Trophoblast cell (in vitro differentiated cells and primary cell): ENCODE measurements at regions not wholly inside any gene's neighbourhood (a gene's known extent, or its start where the extent isn't known, plus 50 kb on each side); places are given as distances from the start of the nearest gene placed in this dataset.

Source experiments
- DNase-seq, 2 donors: peaks; one replicate each; pipeline ENCODE4 v3.0.0-alpha.2; 2016
- H2AFZ ChIP-seq: 2 replicates; pipeline ENCODE4 v1.6.1; 2013; ENCODE audit warnings: low read length, moderate library complexity, mild to moderate bottlenecking; ENCODE audit not compliant: insufficient read depth, poor library complexity
- H2AK5ac ChIP-seq: 2 replicates; pipeline ENCODE4 v1.6.1; 2013; ENCODE audit warnings: mild to moderate bottlenecking, low read length
- H2BK120ac ChIP-seq: 2 replicates; pipeline ENCODE4 v1.6.1; 2013; ENCODE audit warnings: low read length, mild to moderate bottlenecking, moderate library complexity; ENCODE audit not compliant: insufficient read depth, poor library complexity
- H2BK12ac ChIP-seq: 2 replicates; pipeline ENCODE4 v1.6.1; 2013; ENCODE audit warnings: mild to moderate bottlenecking, low read length, moderate library complexity
- H2BK5ac ChIP-seq: 2 replicates; pipeline ENCODE4 v1.6.1; 2013; ENCODE audit warnings: low read length, low read depth, moderate library complexity, mild to moderate bottlenecking; ENCODE audit not compliant: poor library complexity
- H3K14ac ChIP-seq: 2 replicates; pipeline ENCODE4 v1.6.1; 2013; ENCODE audit warnings: mild to moderate bottlenecking, low read length
- H3K18ac ChIP-seq: 2 replicates; pipeline ENCODE4 v1.6.1; 2013; ENCODE audit warnings: mild to moderate bottlenecking, low read length
- H3K23ac ChIP-seq: 2 replicates; pipeline ENCODE4 v1.6.1; 2013; ENCODE audit warnings: low read length
- H3K27ac ChIP-seq: 2 replicates; pipeline ENCODE4 v1.5.1; 2013; ENCODE audit warnings: low read depth, mild to moderate bottlenecking, inconsistent platforms, low read length, moderate library complexity
- H3K27me3 ChIP-seq: 2 replicates; pipeline ENCODE4 v1.6.1; 2013; ENCODE audit warnings: inconsistent platforms, mild to moderate bottlenecking, low read length, moderate library complexity; ENCODE audit not compliant: insufficient read depth
- H3K36me3 ChIP-seq, 2 experiments: 1 replicate in 1 of 2; 2 replicates in 1 of 2; pipeline ENCODE4 v1.6.1; 2013; ENCODE audit warnings: low read length in 2 of 2, mild to moderate bottlenecking in 2 of 2, moderate library complexity in 1 of 2; ENCODE audit not compliant: insufficient read depth in 2 of 2, control insufficient read depth in 1 of 2
- H3K4ac ChIP-seq: 2 replicates; pipeline ENCODE4 v1.6.1; 2013; ENCODE audit warnings: low read depth, mild to moderate bottlenecking, low read length, moderate library complexity
- H3K4me1 ChIP-seq, 2 experiments: 1 replicate in 1 of 2; 2 replicates in 1 of 2; pipeline ENCODE4 v1.6.1; 2013; ENCODE audit warnings: low read length in 2 of 2, mild to moderate bottlenecking in 2 of 2, moderate library complexity in 1 of 2; ENCODE audit not compliant: insufficient read depth in 2 of 2, control insufficient read depth in 1 of 2
- H3K4me2 ChIP-seq: 2 replicates; pipeline ENCODE4 v1.6.1; 2013; ENCODE audit warnings: inconsistent platforms, mild to moderate bottlenecking, low read length, moderate library complexity
- H3K4me3 ChIP-seq: 2 replicates; pipeline ENCODE4 v1.5.1; 2013; ENCODE audit warnings: mild to moderate bottlenecking, low read depth, low read length, inconsistent platforms
- H3K79me1 ChIP-seq: one replicate; pipeline ENCODE4 v1.6.1; 2013; ENCODE audit warnings: low read length
- H3K79me2 ChIP-seq: 2 replicates; pipeline ENCODE4 v1.6.1; 2013; ENCODE audit warnings: low read length, mild to moderate bottlenecking; ENCODE audit not compliant: control insufficient read depth, insufficient read depth, poor library complexity
- H3K9ac ChIP-seq: 2 replicates; pipeline ENCODE4 v1.6.1; 2013; ENCODE audit warnings: mild to moderate bottlenecking, low read length
- H3K9me3 ChIP-seq: 2 replicates; pipeline ENCODE4 v1.6.1; 2013; ENCODE audit warnings: low read depth, mild to moderate bottlenecking, control low read depth, inconsistent platforms, low read length; ENCODE audit not compliant: insufficient read depth
- H4K12ac ChIP-seq: 2 replicates; pipeline ENCODE4 v1.6.1; 2013; ENCODE audit warnings: low read depth, mild to moderate bottlenecking, low read length, moderate library complexity
- H4K8ac ChIP-seq: 2 replicates; pipeline ENCODE4 v1.6.1; 2013; ENCODE audit warnings: low read depth, mild to moderate bottlenecking, low read length, moderate library complexity
- H4K91ac ChIP-seq: one replicate; pipeline ENCODE4 v1.6.1; 2013; ENCODE audit warnings: low read depth, mild to moderate bottlenecking, low read length, moderate library complexity
- WGBS: extraction: QIAGEN DNeasy Blood & Tissue Kit; methylation state at CpG from one replicate; pipeline ENCODE4 v1.1.7; 2013; ENCODE audit warnings: missing lambda C conversion rate; ENCODE audit not compliant: insufficient read length, insufficient coverage; ENCODE audit errors: extremely low coverage; 5-methylcytosine and 5-hydroxymethylcytosine counted together

DNA sequence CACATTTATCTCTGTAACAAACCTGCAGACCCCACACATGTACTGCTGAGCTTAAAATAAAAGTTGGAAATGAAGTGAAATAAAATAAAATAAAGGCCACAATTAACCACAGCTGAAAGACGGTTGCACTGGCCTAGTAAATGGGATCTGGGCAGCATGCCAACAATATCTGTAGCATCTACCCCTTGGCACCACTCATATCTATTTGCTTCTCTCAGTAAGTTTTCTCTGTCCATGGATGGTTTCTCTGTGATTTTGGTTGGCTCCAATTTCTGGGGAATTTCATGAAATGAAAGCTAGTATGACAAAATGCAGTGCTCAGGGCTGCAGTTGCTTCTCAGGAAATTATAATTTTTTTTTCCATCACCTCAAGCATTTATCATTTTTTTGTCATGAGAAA lies 172.0 kb upstream of the IL15 start:
- no peaks in the 10 kb centered on the region for H3K79me2 ChIP-seq
- no peaks in the 10 kb centered on the region for H3K27me3 ChIP-seq
- no peak overlapping the region for H3K9ac ChIP-seq
- H2BK120ac ChIP-seq: no peak overlapping the region
- no peak overlapping the region for H2BK12ac ChIP-seq
- H2AFZ ChIP-seq: no peak overlapping the region
- H4K8ac ChIP-seq: no peak overlapping the region
- H2BK5ac ChIP-seq: no peak overlapping the region
- no peaks in the 10 kb centered on the region for H3K9me3 ChIP-seq
- H4K12ac ChIP-seq: no peak overlapping the region
- no peak overlapping the region for H3K14ac ChIP-seq
- DNase-seq: no peak
- no peaks in the 10 kb centered on the region for H3K79me1 ChIP-seq
- no peaks in the 10 kb centered on the region for H3K4me1 ChIP-seq
- H3K18ac ChIP-seq: no peak overlapping the region
- H3K4me2 ChIP-seq: no peak overlapping the region
- H3K4me3 ChIP-seq: no peak overlapping the region
- no peak overlapping the region for H3K27ac ChIP-seq
- no peak overlapping the region for H3K23ac ChIP-seq
- no peaks in the 10 kb centered on the region for H3K36me3 ChIP-seq
- no peak overlapping the region for H3K4ac ChIP-seq
- no CpG with 5 or more reads among the region's 1 CpG for WGBS
- H2AK5ac ChIP-seq: no peak overlapping the region
- H4K91ac ChIP-seq: no peak overlapping the region

DNA sequence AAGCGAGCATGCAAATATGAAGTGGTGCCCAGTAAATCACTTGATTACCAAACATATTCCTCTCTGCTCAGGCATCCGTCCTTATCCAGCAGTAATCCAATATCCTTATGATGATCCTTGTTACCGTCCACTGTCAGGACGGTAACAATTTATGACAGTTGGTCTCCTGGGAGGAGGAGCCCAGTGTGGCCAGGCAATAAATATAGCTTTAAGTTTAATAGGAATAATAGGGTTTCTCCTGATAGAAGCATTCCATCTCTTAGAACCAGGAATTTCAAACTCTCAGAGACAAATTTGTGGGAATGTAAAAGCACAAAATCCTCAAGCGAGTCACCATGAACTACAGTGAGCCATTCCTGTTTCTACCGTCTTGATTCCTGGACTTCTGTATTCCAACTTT lies 171.2 kb upstream of the IL15 start:
- no peaks in the 10 kb centered on the region for H3K36me3 ChIP-seq
- no peak overlapping the region for H3K9ac ChIP-seq

DNA sequence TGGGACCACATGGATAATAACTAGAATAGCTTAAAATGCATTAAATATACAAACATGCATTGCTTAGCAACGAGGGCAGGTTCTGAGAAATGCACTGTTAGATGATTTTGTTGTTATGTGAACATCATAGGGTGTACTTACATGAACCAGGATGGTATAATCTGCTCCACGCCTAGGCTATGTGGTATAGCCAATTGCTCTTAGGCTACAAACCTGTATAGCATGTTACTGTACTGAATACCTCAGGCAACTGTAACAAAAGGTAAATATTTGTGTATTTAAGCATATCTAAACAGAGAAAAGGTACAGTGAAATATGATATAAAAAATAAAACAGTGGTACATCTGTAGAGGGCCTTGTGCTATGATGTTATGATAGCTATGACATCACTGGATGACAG lies 169.2 kb upstream of the IL15 start:
- H3K79me2 ChIP-seq: no peaks in the 10 kb centered on the region
- no peaks in the 10 kb centered on the region for H3K36me3 ChIP-seq
- no peaks in the 10 kb centered on the region for H3K27me3 ChIP-seq
- H3K18ac ChIP-seq: no peak overlapping the region
- H3K23ac ChIP-seq: no peak overlapping the region
- H3K4me3 ChIP-seq: no peak overlapping the region
- no peak overlapping the region for H4K8ac ChIP-seq
- H3K4me1 ChIP-seq: no peaks in the 10 kb centered on the region
- no peak overlapping the region for H2AFZ ChIP-seq
- H2AK5ac ChIP-seq: no peak overlapping the region
- no peak overlapping the region for H3K9ac ChIP-seq
- no peak overlapping the region for H3K4ac ChIP-seq
- H4K91ac ChIP-seq: no peak overlapping the region
- H3K14ac ChIP-seq: no peak overlapping the region
- no peak overlapping the region for H4K12ac ChIP-seq
- H2BK5ac ChIP-seq: no peak overlapping the region
- no peak overlapping the region for H3K4me2 ChIP-seq
- H3K9me3 ChIP-seq: no peaks in the 10 kb centered on the region
- no peak overlapping the region for H3K27ac ChIP-seq
- no peak overlapping the region for H2BK12ac ChIP-seq
- H2BK120ac ChIP-seq: no peak overlapping the region
- no peaks in the 10 kb centered on the region for H3K79me1 ChIP-seq
- no CpG with 5 or more reads among the region's 2 CpGs for WGBS
- no peak for DNase-seq

More for the DNA sequence above, 171.2 kb upstream of the IL15 start:
- Histone ChIP-seq H2AK5ac (no peak overlapping the region), H3K27me3 (no peaks in the 10 kb centered on the region), H2BK120ac (no peak overlapping the region), H3K9me3 (no peaks in the 10 kb centered on the region), H2AFZ (no peak overlapping the region), H3K18ac (no peak overlapping the region), H3K4ac (no peak overlapping the region), H3K79me1 (no peaks in the 10 kb centered on the region), H3K4me3 (no peak overlapping the region), H4K12ac (no peak overlapping the region), H3K79me2 (no peaks in the 10 kb centered on the region), H2BK12ac (no peak overlapping the region), H3K23ac (no peak overlapping the region), H2BK5ac (no peak overlapping the region), H3K27ac (no peak overlapping the region), H3K14ac (no peak overlapping the region), H3K4me1 (no peaks in the 10 kb centered on the region), H4K91ac (no peak overlapping the region), H4K8ac (no peak overlapping the region), H3K4me2 (no peak overlapping the region)
- DNase-seq: no peak
- no CpG with 5 or more reads among the region's 6 CpGs for WGBS

DNA sequence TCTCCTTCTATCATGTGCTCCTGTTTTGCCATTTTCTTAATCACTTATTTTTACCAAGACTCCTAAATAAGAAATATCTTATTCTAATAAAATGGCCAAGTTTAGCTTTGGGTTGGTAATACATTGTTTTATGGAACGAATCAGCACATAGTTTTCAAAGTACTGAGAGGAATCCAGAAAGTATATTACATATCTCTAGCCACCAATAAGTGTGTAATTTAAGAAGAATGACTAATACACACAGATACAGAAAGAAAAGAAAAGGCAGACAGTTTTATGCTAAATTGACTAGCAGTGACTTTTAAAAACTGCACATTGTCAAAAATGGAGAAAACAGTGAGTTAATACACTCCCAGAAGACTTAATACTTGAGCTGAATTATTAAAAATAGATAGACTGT lies 167.0 kb upstream of the IL15 start:
- no peak overlapping the region for H4K8ac ChIP-seq
- no peak overlapping the region for H3K23ac ChIP-seq
- H3K9me3 ChIP-seq: no peaks in the 10 kb centered on the region
- H3K27me3 ChIP-seq: no peaks in the 10 kb centered on the region
- H3K79me1 ChIP-seq: no peaks in the 10 kb centered on the region
- H3K36me3 ChIP-seq: no peaks in the 10 kb centered on the region
- no peaks in the 10 kb centered on the region for H3K79me2 ChIP-seq
- no CpG with 5 or more reads among the region's 1 CpG for WGBS
- no peaks in the 10 kb centered on the region for H3K4me1 ChIP-seq
- H4K12ac ChIP-seq: no peak overlapping the region
- H2AFZ ChIP-seq: no peak overlapping the region
- H3K14ac ChIP-seq: no peak overlapping the region
- DNase-seq: no peak
- H2BK5ac ChIP-seq: no peak overlapping the region
- H3K4ac ChIP-seq: no peak overlapping the region
- no peak overlapping the region for H4K91ac ChIP-seq
- H2AK5ac ChIP-seq: no peak overlapping the region
- no peak overlapping the region for H2BK12ac ChIP-seq
- no peak overlapping the region for H3K4me2 ChIP-seq
- H2BK120ac ChIP-seq: no peak overlapping the region
- H3K4me3 ChIP-seq: no peak overlapping the region
- H3K27ac ChIP-seq: no peak overlapping the region
- H3K9ac ChIP-seq: no peak overlapping the region
- no peak overlapping the region for H3K18ac ChIP-seq
